HL-60 (cell line): ENCODE measurements at regions not wholly inside any gene's neighbourhood (a gene's known extent, or its start where the extent isn't known, plus 50 kb on each side); places are given as distances from the start of the nearest gene placed in this dataset.

ENCODE experiments used
- DNase-seq, 2 experiments: peaks; one replicate each; pipeline ENCODE4 v3.0.0-alpha.2; 2010 to 2020; ENCODE audit warnings: low read depth in 1 of 2, low spot score in 1 of 2
- H3K27ac ChIP-seq: fragments of 250-450 bp; sonication (Bioruptor Pico); replicated peaks from 2 replicates; pipeline ENCODE4 v1.5.1; 2020; ENCODE audit warnings: mild to moderate bottlenecking, moderate library complexity
- H3K27me3 ChIP-seq: fragments of 250-450 bp; sonication (Bioruptor Pico); 2 replicates; pipeline ENCODE4 v1.5.1; 2021; ENCODE audit warnings: mild to moderate bottlenecking, moderate library complexity; ENCODE audit not compliant: insufficient read depth, poor library complexity, severe bottlenecking
- H3K4me3 ChIP-seq: replicated peaks from 2 replicates; pipeline ENCODE4 v1.5.1; 2011; ENCODE audit warnings: mild to moderate bottlenecking, control low read depth, low read length; ENCODE audit not compliant: insufficient read depth
- CTCF ChIP-seq: IDR thresholded peaks from one replicate; pipeline ENCODE4 v1.5.1; 2011; ENCODE audit warnings: low read length, control low read depth, inconsistent platforms; ENCODE audit not compliant: insufficient read depth
- GABPA ChIP-seq: IDR thresholded peaks from 2 replicates; pipeline ENCODE4 v1.6.1; 2012; ENCODE audit warnings: low read depth
- POLR2AphosphoS5 ChIP-seq: IDR thresholded peaks from 2 replicates; pipeline ENCODE4 v1.6.1; 2012; ENCODE audit warnings: low read depth
- REST ChIP-seq: IDR thresholded peaks from 2 replicates; pipeline ENCODE4 v1.6.1; 2012; ENCODE audit warnings: low read depth; ENCODE audit not compliant: insufficient replicate concordance
- SPI1 ChIP-seq: IDR thresholded peaks from 2 replicates; pipeline ENCODE4 v1.6.1; 2012; ENCODE audit warnings: low read depth, mild to moderate bottlenecking, borderline replicate concordance

GRCh38 chr16:85546585-85547447, 66.3 kb upstream of the GSE1 start:
- no peaks in the 10 kb centered on the region for H3K27me3 ChIP-seq
- TF ChIP-seq GABPA (no peak), POLR2AphosphoS5 (no peak), SPI1 (no peak), CTCF (no peak), REST (no peak)
- H3K27ac ChIP-seq: no peak overlapping the region
- DNase-seq: no peak
- no peak overlapping the region for H3K4me3 ChIP-seq

GRCh38 chr16:85548375-85548774, 64.7 kb upstream of the GSE1 start:
- TF ChIP-seq CTCF: no peak
- no peak for TF ChIP-seq SPI1
- no peak for TF ChIP-seq GABPA
- TF ChIP-seq POLR2AphosphoS5: no peak
- TF ChIP-seq REST: no peak
- no peak overlapping the region for H3K4me3 ChIP-seq
- H3K27me3 ChIP-seq: no peaks in the 10 kb centered on the region
- no peak overlapping the region for H3K27ac ChIP-seq
- DNase-seq: no peak

- Histone ChIP-seq H3K27ac (no peak overlapping the region), H3K27me3 (no peaks in the 10 kb centered on the region), H3K4me3 (no peak overlapping the region)
- TF ChIP-seq CTCF (no peak), SPI1 (no peak), POLR2AphosphoS5 (no peak), GABPA (no peak), REST (no peak)
- no peak for DNase-seq
Measured at GRCh38 chr16:85549766-85550421, 63.2 kb upstream of the GSE1 start.
